Mucosa of rectum (tissue), 2 donors: ENCODE measurements at regions not wholly inside any gene's neighbourhood (a gene's known extent, or its start where the extent isn't known, plus 50 kb on each side); places are given as distances from the start of the nearest gene placed in this dataset.

Experiments
- H3K27ac ChIP-seq, 2 donors: one replicate each; pipeline ENCODE4 v1.7.0; 2013; ENCODE audit warnings: inconsistent platforms in 2 of 2, low read depth in 2 of 2, low read length in 2 of 2
- H3K27me3 ChIP-seq, 2 donors: one replicate each; pipeline ENCODE4 v1.7.0; 2013; ENCODE audit warnings: low read length in 2 of 2; ENCODE audit not compliant: control insufficient read depth in 2 of 2, insufficient read depth in 2 of 2
- H3K36me3 ChIP-seq, 2 donors: one replicate each; pipeline ENCODE4 v1.7.0; 2013; ENCODE audit warnings: low read length in 2 of 2; ENCODE audit not compliant: control insufficient read depth in 2 of 2, insufficient read depth in 2 of 2
- H3K4me1 ChIP-seq, 2 donors: one replicate each; pipeline ENCODE4 v1.7.0; 2013; ENCODE audit warnings: low read length in 2 of 2, mild to moderate bottlenecking in 1 of 2; ENCODE audit not compliant: control insufficient read depth in 2 of 2, insufficient read depth in 2 of 2
- H3K4me3 ChIP-seq, 2 donors: one replicate each; pipeline ENCODE4 v1.7.0; 2013; ENCODE audit warnings: low read length in 2 of 2
- H3K9ac ChIP-seq, 2 donors: one replicate each; pipeline ENCODE4 v1.7.0; 2013; ENCODE audit warnings: low read length in 2 of 2, low read depth in 1 of 2, mild to moderate bottlenecking in 1 of 2
- H3K9me3 ChIP-seq, 2 donors: one replicate each; pipeline ENCODE4 v1.7.0; 2013; ENCODE audit warnings: low read length in 2 of 2; ENCODE audit not compliant: control insufficient read depth in 2 of 2
- donor health status: healthy.
- donor health status: Normal muscosa, but diverticular disease.

- Histone ChIP-seq H3K4me3 (no peak overlapping the region), H3K9me3 (no peaks in the 10 kb centered on the region), H3K4me1 (no peaks in the 10 kb centered on the region), H3K27me3 (peaks cover 0 to 2% of the 10 kb centered on the region in 2 donors), H3K27ac (no peak overlapping the region), H3K9ac (no peak overlapping the region), H3K36me3 (no peaks in the 10 kb centered on the region)
Observed at GRCh38 chr5:108672639-108673038, 75.1 kb upstream of the FER start.

DNA sequence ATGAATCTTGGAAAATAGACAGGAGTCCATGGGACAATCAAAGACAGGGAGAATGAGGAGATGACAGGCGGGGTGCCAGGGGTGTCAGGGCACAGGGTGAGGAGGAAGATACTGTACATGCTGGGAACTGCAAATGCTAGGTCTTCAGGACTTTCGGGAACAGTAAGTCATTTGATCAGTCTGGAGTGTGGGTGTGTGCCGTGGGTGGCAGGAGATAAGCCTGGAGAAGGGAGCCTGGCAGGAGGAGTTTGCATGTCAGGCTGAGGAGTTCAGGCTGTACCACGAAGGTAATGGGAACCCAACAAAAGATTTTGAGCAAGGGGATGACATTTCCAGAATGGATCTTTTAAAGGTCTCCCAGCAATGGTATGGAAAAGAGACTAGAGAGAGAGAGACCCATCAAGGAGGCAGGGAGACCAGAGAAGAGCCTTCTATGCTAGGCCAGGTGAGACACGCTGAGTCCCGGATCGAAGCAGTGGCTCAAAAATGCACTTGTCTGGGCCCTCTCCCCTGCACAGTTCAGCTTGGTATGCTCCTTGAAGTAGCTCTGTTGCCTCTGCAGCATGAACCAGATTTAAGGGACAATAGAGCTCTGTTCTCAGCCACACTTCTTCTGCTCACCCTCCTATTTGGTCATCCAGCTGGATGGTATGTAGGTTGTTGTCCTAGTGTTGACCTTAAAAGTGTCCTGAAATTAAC is 77.0 kb upstream of the FER start:
- H3K27ac ChIP-seq = no peak overlapping the region
- no peaks in the 10 kb centered on the region for H3K36me3 ChIP-seq
- H3K9me3 ChIP-seq = no peaks in the 10 kb centered on the region
- H3K4me3 ChIP-seq = no peak overlapping the region
- no peak overlapping the region for H3K9ac ChIP-seq
- no peaks in the 10 kb centered on the region for H3K4me1 ChIP-seq
- H3K27me3 ChIP-seq = peaks cover 0 to under 1% of the 10 kb centered on the region in 2 donors

DNA sequence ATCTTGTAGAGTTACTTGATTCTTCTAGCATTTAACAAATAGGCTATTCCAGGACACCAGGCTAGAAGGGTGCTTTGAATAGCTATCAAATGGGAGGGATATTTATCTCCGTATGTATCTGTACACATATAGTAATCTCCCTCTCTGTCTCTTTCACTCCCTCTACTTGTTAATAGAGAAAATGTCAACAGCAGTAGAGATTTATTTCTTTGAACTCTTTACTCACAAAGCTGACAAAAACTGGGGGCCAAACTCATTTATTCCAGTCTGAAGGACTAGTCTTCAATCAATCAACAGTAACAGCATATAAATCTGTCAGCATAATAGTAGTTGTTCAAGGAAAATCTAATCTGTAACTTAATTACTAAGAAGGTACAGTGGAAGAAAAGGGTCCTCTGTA is 78.2 kb upstream of the FER start:
- no peaks in the 10 kb centered on the region for H3K9me3 ChIP-seq
- no peak overlapping the region for H3K9ac ChIP-seq
- no peaks in the 10 kb centered on the region for H3K36me3 ChIP-seq
- H3K4me1 ChIP-seq = no peaks in the 10 kb centered on the region
- H3K4me3 ChIP-seq = no peak overlapping the region
- H3K27ac ChIP-seq = no peak overlapping the region
- no peaks in the 10 kb centered on the region for H3K27me3 ChIP-seq

DNA sequence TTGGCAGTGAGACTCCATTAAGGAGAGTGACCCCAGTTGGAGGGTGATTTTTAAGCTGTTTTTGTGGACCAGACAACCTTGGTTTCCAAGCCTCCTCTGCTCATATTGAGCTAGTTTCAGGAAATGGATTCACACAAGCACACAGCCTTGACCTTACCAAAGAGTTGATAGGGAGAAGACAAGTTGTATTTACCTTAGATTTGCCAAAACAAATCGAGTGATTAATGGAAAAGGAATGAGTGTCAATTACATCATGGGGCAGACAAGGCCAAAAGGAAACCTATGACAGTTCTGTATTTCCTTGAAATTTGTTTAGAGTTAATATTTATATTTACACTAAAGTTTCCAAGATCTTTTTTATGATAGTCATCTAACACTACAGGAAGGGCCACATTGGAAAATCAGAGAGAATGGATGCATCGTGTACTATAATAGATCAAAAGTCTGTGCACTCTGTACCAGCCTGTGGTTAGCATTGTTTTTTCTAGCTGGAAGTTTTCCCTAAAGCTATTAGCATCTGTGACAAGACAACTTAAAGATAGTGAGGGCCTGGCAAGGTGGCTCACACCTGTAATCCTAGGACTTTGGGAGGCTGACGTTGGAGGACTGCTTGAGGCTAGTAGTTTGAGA is 86.0 kb upstream of the FER start:
- Histone ChIP-seq H3K27ac (no peak overlapping the region), H3K27me3 (no peaks in the 10 kb centered on the region), H3K9ac (no peak overlapping the region), H3K4me1 (no peaks in the 10 kb centered on the region), H3K4me3 (no peak overlapping the region), H3K36me3 (no peaks in the 10 kb centered on the region), H3K9me3 (no peaks in the 10 kb centered on the region)

GRCh38 chr5:108661024-108661423 is 86.7 kb upstream of the FER start:
- no peaks in the 10 kb centered on the region for H3K4me1 ChIP-seq
- H3K9me3 ChIP-seq = no peaks in the 10 kb centered on the region
- H3K9ac ChIP-seq = no peak overlapping the region
- H3K36me3 ChIP-seq = no peaks in the 10 kb centered on the region
- no peaks in the 10 kb centered on the region for H3K27me3 ChIP-seq
- no peak overlapping the region for H3K27ac ChIP-seq
- H3K4me3 ChIP-seq = no peak overlapping the region

GRCh38 chr5:108660291-108660690 is 87.4 kb upstream of the FER start:
- Histone ChIP-seq H3K4me3 (no peak overlapping the region), H3K27ac (no peak overlapping the region), H3K27me3 (no peaks in the 10 kb centered on the region), H3K4me1 (no peaks in the 10 kb centered on the region), H3K9ac (no peak overlapping the region), H3K36me3 (no peaks in the 10 kb centered on the region), H3K9me3 (no peaks in the 10 kb centered on the region)

GRCh38 chr5:108659531-108659930 is 88.2 kb upstream of the FER start:
- Histone ChIP-seq H3K36me3 (no peaks in the 10 kb centered on the region), H3K4me3 (no peak overlapping the region), H3K9ac (no peak overlapping the region), H3K4me1 (no peaks in the 10 kb centered on the region), H3K27ac (no peak overlapping the region), H3K9me3 (no peaks in the 10 kb centered on the region), H3K27me3 (no peaks in the 10 kb centered on the region)

- H3K9me3 ChIP-seq = no peaks in the 10 kb centered on the region
- H3K9ac ChIP-seq = no peak overlapping the region
- H3K4me1 ChIP-seq = no peaks in the 10 kb centered on the region
- H3K27ac ChIP-seq = no peak overlapping the region
- no peaks in the 10 kb centered on the region for H3K36me3 ChIP-seq
- no peak overlapping the region for H3K4me3 ChIP-seq
- no peaks in the 10 kb centered on the region for H3K27me3 ChIP-seq
Observed at GRCh38 chr5:108655750-108656450, 91.8 kb upstream of the FER start.

DNA sequence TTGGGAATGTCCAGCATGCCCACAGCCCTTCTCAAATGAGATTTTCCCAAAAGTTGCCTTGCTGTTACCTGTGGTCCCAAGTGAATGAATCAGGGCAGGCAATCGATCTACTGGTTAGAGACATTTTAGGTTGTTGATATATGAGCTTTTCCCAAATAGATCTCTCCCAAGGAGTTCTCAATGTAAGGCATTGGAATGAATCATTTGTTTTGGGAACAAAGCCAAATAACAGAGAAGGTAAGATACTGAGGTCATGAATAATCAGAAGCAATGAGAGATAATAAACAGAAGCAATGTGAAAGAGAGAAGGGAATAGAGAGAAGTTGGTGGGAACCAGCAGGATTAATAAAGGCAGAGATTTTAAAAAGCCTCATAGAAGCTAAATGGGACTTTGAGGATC is 93.6 kb upstream of the FER start:
- H3K27me3 ChIP-seq = no peaks in the 10 kb centered on the region
- H3K9me3 ChIP-seq = no peaks in the 10 kb centered on the region
- no peaks in the 10 kb centered on the region for H3K4me1 ChIP-seq
- no peak overlapping the region for H3K9ac ChIP-seq
- H3K4me3 ChIP-seq = no peak overlapping the region
- H3K27ac ChIP-seq = no peak overlapping the region
- H3K36me3 ChIP-seq = no peaks in the 10 kb centered on the region

GRCh38 chr5:108653201-108653600 is 94.5 kb upstream of the FER start:
- H3K27ac ChIP-seq = no peak overlapping the region
- no peaks in the 10 kb centered on the region for H3K9me3 ChIP-seq
- no peaks in the 10 kb centered on the region for H3K36me3 ChIP-seq
- no peaks in the 10 kb centered on the region for H3K4me1 ChIP-seq
- no peak overlapping the region for H3K4me3 ChIP-seq
- H3K27me3 ChIP-seq = no peaks in the 10 kb centered on the region
- H3K9ac ChIP-seq = no peak overlapping the region
